Caco-2 (cell line): ENCODE measurements at regions not wholly inside any gene's neighbourhood (a gene's known extent, or its start where the extent isn't known, plus 50 kb on each side); places are given as distances from the start of the nearest gene placed in this dataset.

Experiments
- BruUV-seq: library from RNA; stranded (reverse); fragments of 400-500 nt; replicated peaks from 2 replicates; lab custom pipeline; 2021; lab: Mats Ljungman, UMichigan
- CTCF ChIA-PET: fragments of 300-600 bp; sonication (Branson Sonifier 250); formaldehyde crosslinking; loops from one replicate; lab custom pipeline; 2022; ENCODE audit warnings: antibody characterized with exemption; lab: Charles Lee
- POLR2A ChIA-PET: fragments of 300-600 bp; sonication (Branson Sonifier 250); formaldehyde crosslinking; loops from one replicate; lab custom pipeline; 2022; ENCODE audit warnings: antibody characterized with exemption; lab: Charles Lee
- DNase-seq, 2 experiments: peaks; one replicate each; pipeline versions ENCODE4 v3.0.0 to v3.0.0-alpha.2; 2020 to 2022
- H3K27me3 ChIP-seq: replicated peaks from 2 replicates; pipeline ENCODE4 v1.6.0; 2011; ENCODE audit warnings: low read length; ENCODE audit not compliant: control insufficient read depth, insufficient read depth
- H3K36me3 ChIP-seq: 2 replicates; pipeline ENCODE4 v1.5.1; 2011; ENCODE audit warnings: low read length; ENCODE audit not compliant: control insufficient read depth, insufficient read depth
- H3K4me1 ChIP-seq: fragments of 250-450 bp; sonication (Bioruptor Pico); 2 replicates; pipeline ENCODE4 v1.5.1; 2020; ENCODE audit warnings: mild to moderate bottlenecking
- H3K4me3 ChIP-seq: 2 replicates; pipeline ENCODE4 v1.5.1; 2011; ENCODE audit warnings: low read depth, mild to moderate bottlenecking, control low read depth, low read length
- H3K9me3 ChIP-seq: fragments of 250-450 bp; sonication (Bioruptor Pico); 2 replicates; pipeline ENCODE4 v1.5.1; 2020; ENCODE audit warnings: mild to moderate bottlenecking, moderate library complexity
- H3K27ac Mint-ChIP-seq: one replicate; pipeline ENCODE4 v1.8.0; 2022; ENCODE audit warnings: mixed read lengths; ENCODE audit not compliant: unreplicated experiment
- H3K27me3 Mint-ChIP-seq: one replicate; pipeline ENCODE4 v1.8.0; 2022; ENCODE audit warnings: mixed read lengths; ENCODE audit not compliant: insufficient read depth, unreplicated experiment
- H3K36me3 Mint-ChIP-seq: one replicate; pipeline ENCODE4 v1.8.0; 2022; ENCODE audit warnings: mild to moderate bottlenecking, mixed read lengths; ENCODE audit not compliant: insufficient read depth, unreplicated experiment
- H3K4me1 Mint-ChIP-seq: one replicate; pipeline ENCODE4 v1.8.0; 2022; ENCODE audit warnings: low read depth, mixed read lengths; ENCODE audit not compliant: unreplicated experiment
- H3K4me3 Mint-ChIP-seq: one replicate; pipeline ENCODE4 v1.8.0; 2022; ENCODE audit warnings: mild to moderate bottlenecking, moderate library complexity, mixed read lengths; ENCODE audit not compliant: unreplicated experiment
- H3K9me3 Mint-ChIP-seq: one replicate; pipeline ENCODE4 v1.8.0; 2022; ENCODE audit warnings: mixed read lengths; ENCODE audit not compliant: unreplicated experiment
- intact Hi-C: fragments of 100-400 bp; cut with micrococcal nuclease; formaldehyde crosslinking; loops from one replicate; pipeline ENCODE4 v1.10.0; 2022; ENCODE audit not compliant: unreplicated experiment
- TF ChIP-seq, protein P1 (sequence below), 2 experiments: fragments of 200-600 bp in 1 of 2; IDR thresholded peaks; 1 replicate in 1 of 2; 2 replicates in 1 of 2; pipeline versions ENCODE4 v1.5.1 to v1.8.0; 2011 to 2022; ENCODE audit warnings: antibody characterized with exemption in 1 of 2, control low read depth in 1 of 2, inconsistent platforms in 1 of 2, low read depth in 1 of 2, low read length in 1 of 2, mild to moderate bottlenecking in 1 of 2, moderate library complexity in 1 of 2; ENCODE audit not compliant: insufficient read depth in 1 of 2, severe bottlenecking in 1 of 2, unreplicated experiment in 1 of 2

- TF ChIP-seq, protein P1, sequence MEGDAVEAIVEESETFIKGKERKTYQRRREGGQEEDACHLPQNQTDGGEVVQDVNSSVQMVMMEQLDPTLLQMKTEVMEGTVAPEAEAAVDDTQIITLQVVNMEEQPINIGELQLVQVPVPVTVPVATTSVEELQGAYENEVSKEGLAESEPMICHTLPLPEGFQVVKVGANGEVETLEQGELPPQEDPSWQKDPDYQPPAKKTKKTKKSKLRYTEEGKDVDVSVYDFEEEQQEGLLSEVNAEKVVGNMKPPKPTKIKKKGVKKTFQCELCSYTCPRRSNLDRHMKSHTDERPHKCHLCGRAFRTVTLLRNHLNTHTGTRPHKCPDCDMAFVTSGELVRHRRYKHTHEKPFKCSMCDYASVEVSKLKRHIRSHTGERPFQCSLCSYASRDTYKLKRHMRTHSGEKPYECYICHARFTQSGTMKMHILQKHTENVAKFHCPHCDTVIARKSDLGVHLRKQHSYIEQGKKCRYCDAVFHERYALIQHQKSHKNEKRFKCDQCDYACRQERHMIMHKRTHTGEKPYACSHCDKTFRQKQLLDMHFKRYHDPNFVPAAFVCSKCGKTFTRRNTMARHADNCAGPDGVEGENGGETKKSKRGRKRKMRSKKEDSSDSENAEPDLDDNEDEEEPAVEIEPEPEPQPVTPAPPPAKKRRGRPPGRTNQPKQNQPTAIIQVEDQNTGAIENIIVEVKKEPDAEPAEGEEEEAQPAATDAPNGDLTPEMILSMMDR (IDR thresholded peaks at IDR 0.05; ENCODE audit: insufficient read depth in 1 of 2, low read depth in 1 of 2, low read length in 1 of 2, severe bottlenecking in 1 of 2, unreplicated experiment in 1 of 2), result no peak
- ChIA-PET CTCF (no interaction called here), POLR2A (no interaction called here)
- intact Hi-C loops, result no loop called here
- Mint-ChIP-seq H3K4me3 (no peak overlapping the region), H3K9me3 (no peaks in the 10 kb centered on the region), H3K27me3 (no peaks in the 10 kb centered on the region), H3K27ac (no peak overlapping the region), H3K4me1 (no peaks in the 10 kb centered on the region), H3K36me3 (no peaks in the 10 kb centered on the region)
- no TSS peak for BruUV-seq
- no peaks in the 10 kb centered on the region for H3K36me3 ChIP-seq
- no peak for DNase-seq
- H3K4me1 ChIP-seq, result no peaks in the 10 kb centered on the region
- no peaks in the 10 kb centered on the region for H3K27me3 ChIP-seq
- H3K9me3 ChIP-seq, result no peaks in the 10 kb centered on the region
- no peak overlapping the region for H3K4me3 ChIP-seq
Observed at GRCh38 chr1:103247517-103247916, 139.2 kb upstream of the COL11A1 start.

DNA sequence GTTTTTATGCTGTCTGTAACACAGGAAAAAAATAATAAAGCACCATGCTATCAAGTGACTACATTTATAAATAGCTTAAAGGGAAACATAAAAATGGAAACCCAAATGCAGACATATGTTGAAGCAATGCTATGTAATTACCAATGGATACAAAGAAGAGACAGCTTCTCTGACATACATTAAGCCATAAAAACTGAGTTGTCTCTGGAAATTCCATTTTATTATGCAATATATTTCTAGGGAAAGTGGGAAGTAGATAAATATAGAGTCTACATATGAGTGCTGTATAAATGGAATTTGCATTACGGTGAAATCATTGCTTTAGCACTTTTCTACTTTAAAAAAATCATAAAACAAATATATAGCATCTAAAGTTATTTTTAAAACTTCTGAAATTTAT, 135.2 kb upstream of the COL11A1 start:
- Histone ChIP-seq H3K4me1 (no peaks in the 10 kb centered on the region), H3K9me3 (no peaks in the 10 kb centered on the region), H3K27me3 (no peaks in the 10 kb centered on the region), H3K4me3 (no peak overlapping the region), H3K36me3 (no peaks in the 10 kb centered on the region)
- TF ChIP-seq, protein P1 (IDR thresholded peaks at IDR 0.05; ENCODE audit: insufficient read depth in 1 of 2, low read depth in 1 of 2, low read length in 1 of 2, severe bottlenecking in 1 of 2, unreplicated experiment in 1 of 2), result no peak
- no peaks in the 10 kb centered on the region for H3K9me3 Mint-ChIP-seq
- BruUV-seq, result no TSS peak
- ChIA-PET CTCF (no interaction called here), POLR2A (no interaction called here)
- no peaks in the 10 kb centered on the region for H3K4me1 Mint-ChIP-seq
- no peaks in the 10 kb centered on the region for H3K36me3 Mint-ChIP-seq
- H3K27me3 Mint-ChIP-seq, result no peaks in the 10 kb centered on the region
- intact Hi-C loops, result no loop called here
- no peak overlapping the region for H3K4me3 Mint-ChIP-seq
- no peak for DNase-seq
- no peak overlapping the region for H3K27ac Mint-ChIP-seq

GRCh38 chr1:103239034-103239433, 130.7 kb upstream of the COL11A1 start:
- intact Hi-C loops, result no loop called here
- Mint-ChIP-seq H3K27me3 (no peaks in the 10 kb centered on the region), H3K36me3 (no peaks in the 10 kb centered on the region), H3K9me3 (peaks cover 10% of the 10 kb centered on the region), H3K27ac (no peak overlapping the region), H3K4me1 (no peaks in the 10 kb centered on the region), H3K4me3 (no peak overlapping the region)
- BruUV-seq, result no TSS peak
- Histone ChIP-seq H3K4me1 (no peaks in the 10 kb centered on the region), H3K9me3 (no peaks in the 10 kb centered on the region), H3K4me3 (no peak overlapping the region), H3K27me3 (no peaks in the 10 kb centered on the region), H3K36me3 (no peaks in the 10 kb centered on the region)
- TF ChIP-seq, protein P1 (IDR thresholded peaks at IDR 0.05; ENCODE audit: insufficient read depth in 1 of 2, low read depth in 1 of 2, low read length in 1 of 2, severe bottlenecking in 1 of 2, unreplicated experiment in 1 of 2), result no peak
- ChIA-PET POLR2A (no interaction called here), CTCF (no interaction called here)
- no peak for DNase-seq
